ENCODE measurements at regions not wholly inside any gene's neighbourhood (a gene's known extent, or its start where the extent isn't known, plus 50 kb on each side); places are given as distances from the start of the nearest gene placed in this dataset.
A peak's percentile ranks its signal among the peaks of the same experiment; 100 is the strongest.
"Not testable (repeated sequence)": the region's sequence is repeated elsewhere in the genome, so short reads cannot be mapped to it uniquely, and the experiment has no call there.

DNA sequence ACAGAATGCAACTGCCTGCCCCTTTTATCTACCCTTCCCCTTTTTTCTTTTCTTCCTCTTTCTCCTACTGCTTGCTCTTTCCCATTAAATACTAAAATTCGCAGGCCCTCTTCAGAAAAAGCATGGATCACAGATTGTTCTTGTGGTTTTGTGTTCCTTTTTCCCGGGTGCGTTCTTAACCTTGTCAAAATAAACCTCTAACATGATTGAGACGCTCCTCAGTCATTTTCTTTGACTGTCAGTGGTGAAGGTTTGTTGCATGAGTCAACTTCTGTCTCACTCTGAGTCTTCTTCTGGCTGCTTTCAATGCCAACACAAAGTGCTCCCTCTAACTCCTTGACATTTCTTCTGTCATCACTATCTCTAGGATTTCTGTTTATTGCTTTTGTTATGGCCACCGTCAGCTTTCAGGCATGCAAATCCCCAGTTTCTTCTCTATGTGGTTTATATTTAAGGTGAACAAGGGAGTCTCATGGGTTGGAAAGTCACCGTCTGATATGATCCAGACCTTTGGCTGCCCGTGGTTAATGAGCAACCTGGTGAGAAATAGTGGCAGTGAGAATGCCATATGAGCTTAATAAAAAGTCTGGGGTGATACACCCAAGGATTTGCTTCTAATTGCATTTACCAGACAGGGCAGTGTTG lies 338.4 kb downstream of the CNTNAP3B start:
- peak; percentile 91 to 92 for DNase-seq
- not testable (repeated sequence) for H3K4me1 ChIP-seq (ENCODE audit: control insufficient read depth in 3 of 3, insufficient read depth in 2 of 3, low read depth in 1 of 3, low read length in 2 of 3); H3K36me3 ChIP-seq (ENCODE audit: control insufficient read depth in 3 of 3, insufficient read depth in 2 of 3, low read depth in 1 of 3, low read length in 3 of 3); H3K27me3 ChIP-seq (ENCODE audit: control insufficient read depth in 3 of 3, insufficient read depth in 3 of 3, low read length in 3 of 3); FAIRE-seq; H3K4me3 ChIP-seq (ENCODE audit: low read depth in 1 of 3, low read length in 3 of 3); H3K9me3 ChIP-seq (ENCODE audit: control insufficient read depth in 2 of 2, insufficient read depth in 1 of 2, low read depth in 1 of 2, low read length in 1 of 2)
- WGBS, 3 donors: 11 to 32% (median 13%) methylated on average over 7 of the region's 7 CpGs
- H3K27ac ChIP-seq (ENCODE audit: low read depth in 1 of 3, low read length in 2 of 3): peak overlapping the region in 2 of 3 donors; percentile 74 to 76

DNA sequence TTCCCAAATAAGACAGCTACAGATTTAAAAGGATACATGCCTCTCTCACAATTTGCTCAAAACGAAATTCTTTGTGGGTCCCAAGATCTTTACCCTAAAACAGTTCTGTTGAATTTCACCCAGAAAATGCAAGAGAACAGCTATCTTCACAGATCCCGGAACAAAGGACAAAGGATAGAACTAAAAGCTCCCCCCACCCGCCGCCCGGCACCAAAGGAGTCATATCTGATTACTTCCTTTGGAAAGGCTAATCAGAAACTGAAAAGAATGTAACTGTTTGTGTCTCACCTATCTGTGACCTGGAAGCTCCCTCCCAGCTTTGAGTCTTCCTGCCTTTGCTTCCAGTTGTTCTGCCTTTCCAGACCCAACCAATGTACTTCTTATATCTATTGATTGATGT lies 339.2 kb downstream of the CNTNAP3B start:
- DNase-seq: peak in 1 of 2 donors; percentile 8
- 25 to 40% (median 31%) methylated on average over 5 of the region's 5 CpGs for WGBS, 3 donors
- not testable (repeated sequence) for H3K9me3 ChIP-seq (ENCODE audit: control insufficient read depth in 2 of 2, insufficient read depth in 1 of 2, low read depth in 1 of 2, low read length in 1 of 2); H3K4me1 ChIP-seq (ENCODE audit: control insufficient read depth in 3 of 3, insufficient read depth in 2 of 3, low read depth in 1 of 3, low read length in 2 of 3); H3K4me3 ChIP-seq (ENCODE audit: low read depth in 1 of 3, low read length in 3 of 3); FAIRE-seq; H3K27me3 ChIP-seq (ENCODE audit: control insufficient read depth in 3 of 3, insufficient read depth in 3 of 3, low read length in 3 of 3); H3K36me3 ChIP-seq (ENCODE audit: control insufficient read depth in 3 of 3, insufficient read depth in 2 of 3, low read depth in 1 of 3, low read length in 3 of 3); H3K27ac ChIP-seq (ENCODE audit: low read depth in 1 of 3, low read length in 2 of 3)

DNA sequence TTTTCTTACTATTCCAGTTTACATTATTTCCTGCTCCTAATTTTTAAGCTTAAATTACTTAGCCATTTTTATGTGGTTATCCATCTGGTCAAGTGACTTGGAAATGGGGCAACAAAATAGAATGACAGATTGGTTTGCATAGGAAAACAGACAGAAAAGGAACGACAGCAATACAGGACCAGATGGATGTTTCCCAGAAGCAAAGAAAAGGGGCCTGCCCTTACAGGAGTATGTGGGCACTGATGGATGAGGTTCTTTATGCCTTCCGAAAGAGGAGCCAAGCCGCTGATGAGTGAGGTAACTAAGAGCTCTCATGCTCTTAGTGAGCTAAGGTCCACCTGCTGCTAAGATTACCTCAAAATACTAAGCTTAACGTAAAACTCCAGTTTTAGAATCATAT lies 339.8 kb downstream of the CNTNAP3B start:
- H3K27me3 ChIP-seq (ENCODE audit: control insufficient read depth in 3 of 3, insufficient read depth in 3 of 3, low read length in 3 of 3); H3K9me3 ChIP-seq (ENCODE audit: control insufficient read depth in 2 of 2, insufficient read depth in 1 of 2, low read depth in 1 of 2, low read length in 1 of 2); H3K27ac ChIP-seq (ENCODE audit: low read depth in 1 of 3, low read length in 2 of 3); FAIRE-seq; H3K4me3 ChIP-seq (ENCODE audit: low read depth in 1 of 3, low read length in 3 of 3); H3K36me3 ChIP-seq (ENCODE audit: control insufficient read depth in 3 of 3, insufficient read depth in 2 of 3, low read depth in 1 of 3, low read length in 3 of 3); H3K4me1 ChIP-seq (ENCODE audit: control insufficient read depth in 3 of 3, insufficient read depth in 2 of 3, low read depth in 1 of 3, low read length in 2 of 3); DNase-seq: not testable (repeated sequence)
- 63 to 87% (median 79%) methylated on average over 4 of the region's 4 CpGs for WGBS, 3 donors

DNA sequence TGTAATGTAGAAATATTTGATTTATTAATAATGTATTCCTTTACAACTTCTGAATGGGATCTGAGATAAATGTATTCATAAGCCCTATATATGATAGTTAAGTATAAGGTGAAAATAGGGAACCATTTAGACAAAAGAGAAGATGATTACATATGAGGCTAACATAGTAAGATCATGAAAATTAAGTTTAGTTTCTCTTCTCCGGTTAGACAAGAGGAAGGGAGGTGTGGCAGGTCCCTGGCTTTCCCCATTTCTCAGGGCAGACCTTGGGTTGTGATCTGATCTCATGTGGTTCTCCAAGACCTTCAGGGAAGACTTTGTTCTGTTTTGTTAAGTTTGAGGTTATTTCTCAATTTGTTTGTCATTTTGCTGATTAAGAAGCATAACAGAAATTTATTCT lies 341.3 kb downstream of the CNTNAP3B start:
- H3K4me3 ChIP-seq (ENCODE audit: low read depth in 1 of 3, low read length in 3 of 3); H3K9me3 ChIP-seq (ENCODE audit: control insufficient read depth in 2 of 2, insufficient read depth in 1 of 2, low read depth in 1 of 2, low read length in 1 of 2); H3K36me3 ChIP-seq (ENCODE audit: control insufficient read depth in 3 of 3, insufficient read depth in 2 of 3, low read depth in 1 of 3, low read length in 3 of 3); DNase-seq; H3K27me3 ChIP-seq (ENCODE audit: control insufficient read depth in 3 of 3, insufficient read depth in 3 of 3, low read length in 3 of 3); FAIRE-seq; H3K27ac ChIP-seq (ENCODE audit: low read depth in 1 of 3, low read length in 2 of 3); H3K4me1 ChIP-seq (ENCODE audit: control insufficient read depth in 3 of 3, insufficient read depth in 2 of 3, low read depth in 1 of 3, low read length in 2 of 3): not testable (repeated sequence)
- 27 to 62% (median 31%) methylated on average over 1 of the region's 1 CpG for WGBS, 3 donors

DNA sequence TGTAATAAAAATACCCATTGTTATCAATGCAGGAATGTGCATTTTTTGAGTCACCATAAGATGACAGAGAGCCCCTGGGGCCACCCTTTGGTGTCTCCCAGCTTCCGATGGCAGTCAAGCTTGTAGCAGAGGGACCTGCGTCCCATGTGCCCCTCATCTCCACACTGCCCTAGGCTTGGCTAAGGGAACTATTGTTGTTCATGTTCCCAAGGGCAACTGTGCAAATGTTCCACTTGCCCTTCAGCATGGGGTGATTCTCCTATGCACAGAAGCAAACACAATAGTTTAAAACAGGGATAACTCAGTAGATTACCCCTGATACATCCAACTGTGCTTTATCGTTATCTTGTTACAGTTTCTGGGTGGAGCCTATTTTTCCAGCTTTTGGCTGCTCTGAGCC lies 342.0 kb downstream of the CNTNAP3B start:
- WGBS, 3 donors: 87 to 95% (median 93%) methylated on average over 1 to 3 of the region's 3 CpGs

DNA sequence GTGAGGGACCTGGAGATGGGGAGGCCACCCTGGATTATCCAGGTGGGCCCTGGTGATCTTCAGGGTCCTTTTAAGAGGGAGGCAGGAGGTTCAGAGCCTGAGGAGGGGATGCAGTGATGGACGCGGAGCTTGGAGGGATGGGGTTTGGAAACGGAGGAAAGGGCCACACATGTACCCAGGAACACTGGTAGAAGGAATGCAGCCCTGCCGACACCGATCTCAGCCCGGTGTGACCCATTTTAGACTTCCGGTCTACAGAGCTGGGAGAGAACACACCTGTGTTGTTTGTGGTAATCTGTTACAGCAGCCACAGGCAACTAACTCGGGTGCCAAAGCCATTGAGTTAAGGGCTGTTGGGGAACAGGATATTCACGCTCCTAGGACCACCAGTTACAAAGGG lies 345.2 kb downstream of the CNTNAP3B start:
- H3K9me3 ChIP-seq (ENCODE audit: control insufficient read depth in 2 of 2, insufficient read depth in 1 of 2, low read depth in 1 of 2, low read length in 1 of 2); FAIRE-seq; H3K4me1 ChIP-seq (ENCODE audit: control insufficient read depth in 3 of 3, insufficient read depth in 2 of 3, low read depth in 1 of 3, low read length in 2 of 3); H3K27ac ChIP-seq (ENCODE audit: low read depth in 1 of 3, low read length in 2 of 3); H3K36me3 ChIP-seq (ENCODE audit: control insufficient read depth in 3 of 3, insufficient read depth in 2 of 3, low read depth in 1 of 3, low read length in 3 of 3); DNase-seq; H3K4me3 ChIP-seq (ENCODE audit: low read depth in 1 of 3, low read length in 3 of 3); H3K27me3 ChIP-seq (ENCODE audit: control insufficient read depth in 3 of 3, insufficient read depth in 3 of 3, low read length in 3 of 3): not testable (repeated sequence)
- 94 to 95% (median 94%) methylated on average over 7 to 8 of the region's 9 CpGs for WGBS, 3 donors

More for the DNA sequence above, 342.0 kb downstream of the CNTNAP3B start:
- not testable (repeated sequence) for H3K9me3 ChIP-seq (ENCODE audit: control insufficient read depth in 2 of 2, insufficient read depth in 1 of 2, low read depth in 1 of 2, low read length in 1 of 2); H3K4me3 ChIP-seq (ENCODE audit: low read depth in 1 of 3, low read length in 3 of 3); H3K27ac ChIP-seq (ENCODE audit: low read depth in 1 of 3, low read length in 2 of 3); H3K27me3 ChIP-seq (ENCODE audit: control insufficient read depth in 3 of 3, insufficient read depth in 3 of 3, low read length in 3 of 3); DNase-seq; H3K36me3 ChIP-seq (ENCODE audit: control insufficient read depth in 3 of 3, insufficient read depth in 2 of 3, low read depth in 1 of 3, low read length in 3 of 3); H3K4me1 ChIP-seq (ENCODE audit: control insufficient read depth in 3 of 3, insufficient read depth in 2 of 3, low read depth in 1 of 3, low read length in 2 of 3); FAIRE-seq

DNA sequence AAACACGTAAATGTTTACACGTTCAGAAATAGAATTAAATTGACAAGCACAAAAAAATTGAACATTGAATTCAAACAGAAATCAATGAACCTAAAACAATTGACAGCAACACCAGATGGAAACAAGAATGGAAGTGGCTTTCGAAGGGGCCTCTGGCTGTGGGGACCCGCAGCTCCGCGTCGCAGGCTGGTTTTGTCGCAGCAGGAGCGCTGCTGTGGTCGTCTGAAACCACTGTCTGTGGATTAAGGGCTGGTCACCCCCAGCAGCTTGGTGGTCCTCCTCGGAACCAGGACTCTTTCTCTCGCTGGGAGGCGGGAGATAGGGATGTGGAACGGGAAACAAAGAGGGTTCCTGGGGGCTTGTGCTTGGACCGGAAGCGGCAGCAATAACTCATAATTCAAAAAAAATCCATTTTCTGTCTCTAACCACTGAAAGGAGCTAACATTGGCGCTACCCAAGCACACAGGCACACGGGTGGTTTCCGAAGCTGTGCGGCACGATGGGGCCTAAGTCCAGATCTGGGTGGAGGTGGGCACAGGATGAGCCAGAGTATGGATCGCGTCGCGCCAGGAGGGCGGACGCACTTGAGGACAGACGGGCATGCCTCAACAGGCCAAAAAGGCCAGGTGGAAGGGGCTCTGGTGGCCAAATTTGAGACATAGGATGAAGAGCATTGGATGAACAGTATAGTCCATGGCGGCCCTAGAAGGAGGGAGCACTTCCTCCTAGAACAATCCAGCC lies 346.0 kb downstream of the CNTNAP3B start:
- not testable (repeated sequence) for H3K4me3 ChIP-seq (ENCODE audit: low read depth in 1 of 3, low read length in 3 of 3); H3K36me3 ChIP-seq (ENCODE audit: control insufficient read depth in 3 of 3, insufficient read depth in 2 of 3, low read depth in 1 of 3, low read length in 3 of 3); H3K9me3 ChIP-seq (ENCODE audit: control insufficient read depth in 2 of 2, insufficient read depth in 1 of 2, low read depth in 1 of 2, low read length in 1 of 2); H3K4me1 ChIP-seq (ENCODE audit: control insufficient read depth in 3 of 3, insufficient read depth in 2 of 3, low read depth in 1 of 3, low read length in 2 of 3); H3K27ac ChIP-seq (ENCODE audit: low read depth in 1 of 3, low read length in 2 of 3); FAIRE-seq; DNase-seq; H3K27me3 ChIP-seq (ENCODE audit: control insufficient read depth in 3 of 3, insufficient read depth in 3 of 3, low read length in 3 of 3)
- 92 to 96% (median 95%) methylated on average over 22 to 24 of the region's 29 CpGs for WGBS, 3 donors

DNA sequence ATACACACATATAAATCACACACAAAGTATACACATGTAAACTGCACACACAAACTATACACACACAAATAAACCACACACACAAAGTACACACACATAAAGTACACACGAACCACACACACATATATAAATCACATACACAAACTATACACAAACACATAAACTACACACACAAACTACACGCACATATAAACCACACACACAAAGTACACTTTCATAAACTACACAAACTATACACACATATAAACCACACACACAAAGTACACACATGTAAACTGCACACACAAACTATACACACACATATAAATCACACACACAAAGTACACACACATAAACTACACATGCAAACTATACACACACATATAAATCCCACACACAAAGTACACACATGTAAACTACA lies 347.3 kb downstream of the CNTNAP3B start:
- not testable (repeated sequence) for H3K9me3 ChIP-seq (ENCODE audit: control insufficient read depth in 2 of 2, insufficient read depth in 1 of 2, low read depth in 1 of 2, low read length in 1 of 2); FAIRE-seq; H3K27ac ChIP-seq (ENCODE audit: low read depth in 1 of 3, low read length in 2 of 3); H3K27me3 ChIP-seq (ENCODE audit: control insufficient read depth in 3 of 3, insufficient read depth in 3 of 3, low read length in 3 of 3); H3K4me3 ChIP-seq (ENCODE audit: low read depth in 1 of 3, low read length in 3 of 3); H3K36me3 ChIP-seq (ENCODE audit: control insufficient read depth in 3 of 3, insufficient read depth in 2 of 3, low read depth in 1 of 3, low read length in 3 of 3); DNase-seq; H3K4me1 ChIP-seq (ENCODE audit: control insufficient read depth in 3 of 3, insufficient read depth in 2 of 3, low read depth in 1 of 3, low read length in 2 of 3)
- WGBS, 3 donors: 92 to 95% (median 95%) methylated on average over 2 of the region's 2 CpGs
